HG02798 (cell line): ENCODE measurements at regions not wholly inside any gene's neighbourhood (a gene's known extent, or its start where the extent isn't known, plus 50 kb on each side); places are given as distances from the start of the nearest gene placed in this dataset.

ENCODE experiments used
- ATAC-seq: cut with Tn5 transposase; IDR thresholded peaks from one replicate; pipeline ENCODE4 v1.9.1; 2021; ENCODE audit warnings: mild to moderate bottlenecking; ENCODE audit not compliant: unreplicated experiment, poor library complexity

- ATAC-seq: no peak
Measured at GRCh38 chrX:79300856-79301255, 66.3 kb downstream of the ITM2A start.

- no peak for ATAC-seq
Measured at GRCh38 chrX:79290596-79290995, 76.5 kb downstream of the ITM2A start.

- no peak for ATAC-seq
Measured at GRCh38 chrX:79288733-79289132, 78.4 kb downstream of the ITM2A start.

GRCh38 chrX:79287724-79288123, 79.4 kb downstream of the ITM2A start:
- ATAC-seq: no peak

DNA sequence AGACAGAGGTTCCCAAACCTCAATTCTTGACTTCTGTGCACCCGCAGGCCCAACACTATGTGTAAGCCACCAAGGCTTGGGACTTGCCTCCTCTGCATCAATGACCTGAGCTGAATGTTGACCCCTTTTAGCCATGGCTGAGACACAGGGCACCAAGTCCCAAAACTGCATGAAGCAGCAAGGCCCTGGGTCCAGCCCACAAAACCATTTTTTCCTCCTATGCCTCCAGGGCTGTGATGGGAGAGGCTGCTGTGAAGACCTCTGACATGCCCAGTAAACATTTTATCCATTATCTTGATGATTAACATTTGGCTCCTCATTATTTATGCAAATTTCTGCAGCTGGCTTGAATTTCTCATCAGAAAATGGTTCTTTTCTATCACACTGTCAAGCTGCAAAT, 85.4 kb downstream of the ITM2A start:
- ATAC-seq: no peak

DNA sequence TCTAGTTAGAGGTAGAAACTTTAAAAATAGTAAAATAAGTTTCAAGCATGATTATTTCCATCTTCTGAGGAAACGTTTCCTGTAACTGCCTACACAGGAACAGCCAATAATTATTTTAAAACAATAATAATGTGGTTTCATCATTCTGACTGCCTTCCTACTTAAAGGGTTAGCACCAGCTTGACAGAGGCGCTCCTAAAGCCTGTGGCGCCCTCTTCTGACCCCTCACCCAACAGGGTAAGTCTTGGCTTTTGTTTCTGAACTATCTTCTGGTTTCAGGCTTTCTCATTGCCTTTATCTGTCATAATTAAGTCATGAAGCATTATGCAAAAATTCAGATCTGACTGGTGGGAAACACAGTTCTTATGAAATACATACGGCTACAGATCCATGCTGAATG, 96.7 kb downstream of the ITM2A start:
- ATAC-seq: peak; percentile 96

GRCh38 chrX:79268788-79269187, 98.3 kb downstream of the ITM2A start:
- no peak for ATAC-seq

GRCh38 chrX:79266702-79267101, 100.4 kb downstream of the ITM2A start:
- no peak for ATAC-seq

DNA sequence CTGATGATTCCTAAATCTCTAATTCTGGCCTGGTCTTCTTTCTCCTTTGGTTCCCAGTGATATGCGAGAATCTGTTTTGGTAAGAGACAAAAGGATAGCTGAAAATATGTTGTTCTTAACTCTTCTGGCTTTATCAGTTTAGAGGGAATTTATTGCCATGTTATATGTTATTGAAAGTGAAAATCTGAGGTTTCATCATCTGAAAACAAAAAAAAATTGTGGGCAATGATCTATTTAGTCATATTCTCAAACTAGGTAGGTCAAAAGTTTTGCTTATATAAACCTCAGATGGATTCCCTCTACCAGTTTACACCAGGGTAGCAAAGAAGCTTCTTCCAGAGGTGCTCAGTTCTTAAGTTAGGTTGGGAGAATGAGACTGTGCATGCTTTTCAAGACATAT, 103.6 kb downstream of the ITM2A start:
- ATAC-seq: no peak

- ATAC-seq: peak; percentile 91
Measured at GRCh38 chrX:79259073-79259689, 108.0 kb downstream of the ITM2A start.

GRCh38 chrX:79243691-79244090, 99.2 kb downstream of the GPR174 start:
- ATAC-seq: no peak

DNA sequence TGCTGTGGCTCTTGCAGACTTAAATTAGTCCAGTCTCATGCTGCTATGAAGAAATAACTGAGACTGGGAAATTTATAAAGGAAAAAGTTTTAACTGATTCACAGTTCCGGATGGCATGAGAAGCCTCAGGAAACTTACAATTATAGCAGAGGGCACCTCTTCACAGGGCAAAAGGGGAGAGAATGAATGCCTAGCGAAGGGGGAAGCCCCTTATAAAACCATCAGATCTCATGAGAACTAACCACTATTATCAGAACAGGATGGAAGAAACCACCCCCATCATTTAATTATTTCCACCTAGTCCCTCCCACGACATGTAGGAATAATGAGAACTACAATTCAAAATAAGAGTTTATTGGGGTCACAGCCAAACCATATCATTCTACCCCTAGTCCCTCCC, 91.4 kb downstream of the GPR174 start:
- no peak for ATAC-seq

DNA sequence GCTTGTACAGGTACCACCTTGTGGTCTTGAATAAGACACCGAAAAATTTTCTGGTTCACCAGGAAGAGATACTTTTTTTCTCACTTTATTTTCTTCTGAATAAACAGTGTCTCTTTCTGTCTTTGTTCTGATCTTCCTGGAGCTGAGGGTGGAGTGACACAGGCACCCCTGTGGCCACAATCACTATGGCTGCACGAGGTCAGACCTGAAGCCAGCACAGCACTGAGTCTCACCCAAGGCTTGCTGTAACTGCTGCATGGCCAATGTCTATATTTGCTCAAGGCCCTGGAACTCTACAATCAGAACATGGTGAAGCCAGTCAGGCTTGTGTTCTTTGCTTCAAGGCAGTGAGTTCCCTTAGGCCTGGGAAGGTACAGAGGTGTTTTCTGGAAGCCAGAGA, 87.2 kb downstream of the GPR174 start:
- ATAC-seq: no peak
